ENCODE measurements at regions not wholly inside any gene's neighbourhood (a gene's known extent, or its start where the extent isn't known, plus 50 kb on each side); places are given as distances from the start of the nearest gene placed in this dataset.
"Not testable (repeated sequence)": the region's sequence is repeated elsewhere in the genome, so short reads cannot be mapped to it uniquely, and the experiment has no call there.

- not testable (repeated sequence) for TF ChIP-seq CTCF (conservative IDR thresholded peaks at IDR 0.05; ENCODE audit: low read depth, low read length); EZH2 (IDR thresholded peaks at IDR 0.05; ENCODE audit: borderline replicate concordance, low read depth, low read length, poor library complexity, severe bottlenecking)
Observed at GRCh38 chr10:130518921-130519320, 382.7 kb downstream of the GLRX3 start.

All from A673 (cell line).